ENCODE measurements at regions not wholly inside any gene's neighbourhood (a gene's known extent, or its start where the extent isn't known, plus 50 kb on each side); places are given as distances from the start of the nearest gene placed in this dataset.
"Not testable (repeated sequence)": the region's sequence is repeated elsewhere in the genome, so short reads cannot be mapped to it uniquely, and the experiment has no call there.

DNA sequence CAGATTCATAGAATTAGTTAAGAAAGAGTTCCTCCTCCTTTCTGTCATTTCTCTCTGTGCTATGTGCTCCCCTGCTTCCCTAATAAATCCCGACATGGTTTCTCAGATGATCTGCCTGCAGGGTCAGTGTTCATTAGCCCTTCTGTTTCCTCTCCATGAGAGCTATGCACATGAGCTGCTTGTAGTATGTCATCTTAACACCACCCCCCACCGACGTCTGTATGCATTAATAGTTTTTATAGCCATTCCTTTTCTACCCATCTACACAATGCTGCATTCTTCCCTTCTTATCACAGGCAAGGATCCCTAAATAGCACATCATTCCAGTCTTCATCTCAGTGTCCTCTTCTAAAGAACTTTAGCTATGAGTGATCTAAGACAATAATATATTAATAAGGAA lies 809.1 kb downstream of the ANKRD7 start:
- no peak overlapping the region for H3K4me3 ChIP-seq (ENCODE audit: low read length)
- TF ChIP-seq, protein P1, sequence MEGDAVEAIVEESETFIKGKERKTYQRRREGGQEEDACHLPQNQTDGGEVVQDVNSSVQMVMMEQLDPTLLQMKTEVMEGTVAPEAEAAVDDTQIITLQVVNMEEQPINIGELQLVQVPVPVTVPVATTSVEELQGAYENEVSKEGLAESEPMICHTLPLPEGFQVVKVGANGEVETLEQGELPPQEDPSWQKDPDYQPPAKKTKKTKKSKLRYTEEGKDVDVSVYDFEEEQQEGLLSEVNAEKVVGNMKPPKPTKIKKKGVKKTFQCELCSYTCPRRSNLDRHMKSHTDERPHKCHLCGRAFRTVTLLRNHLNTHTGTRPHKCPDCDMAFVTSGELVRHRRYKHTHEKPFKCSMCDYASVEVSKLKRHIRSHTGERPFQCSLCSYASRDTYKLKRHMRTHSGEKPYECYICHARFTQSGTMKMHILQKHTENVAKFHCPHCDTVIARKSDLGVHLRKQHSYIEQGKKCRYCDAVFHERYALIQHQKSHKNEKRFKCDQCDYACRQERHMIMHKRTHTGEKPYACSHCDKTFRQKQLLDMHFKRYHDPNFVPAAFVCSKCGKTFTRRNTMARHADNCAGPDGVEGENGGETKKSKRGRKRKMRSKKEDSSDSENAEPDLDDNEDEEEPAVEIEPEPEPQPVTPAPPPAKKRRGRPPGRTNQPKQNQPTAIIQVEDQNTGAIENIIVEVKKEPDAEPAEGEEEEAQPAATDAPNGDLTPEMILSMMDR (conservative IDR thresholded peaks at IDR 0.05; ENCODE audit: low read depth, low read length) = no peak
- no peak for DNase-seq (ENCODE audit: low read depth)

DNA sequence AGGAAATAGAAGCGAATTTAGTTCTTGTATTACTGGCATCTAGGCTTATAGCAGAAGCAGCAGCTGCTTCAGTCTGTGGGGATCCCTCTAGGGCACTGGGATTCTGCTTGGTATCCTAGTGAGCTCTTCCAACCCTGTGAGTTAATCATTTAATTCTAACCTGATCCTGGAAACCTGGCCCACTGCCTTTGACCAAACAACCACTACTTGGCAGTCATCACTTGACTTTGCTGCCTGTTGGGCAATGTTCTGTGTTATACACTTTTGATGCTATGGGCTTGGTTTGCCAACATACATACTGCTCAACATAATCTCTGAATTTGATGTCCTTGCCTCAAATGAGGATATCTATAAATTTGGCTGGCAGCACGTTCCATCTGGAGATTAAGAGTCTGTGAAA lies 813.4 kb downstream of the ANKRD7 start:
- no peak for DNase-seq (ENCODE audit: low read depth)
- TF ChIP-seq, protein P1 (conservative IDR thresholded peaks at IDR 0.05; ENCODE audit: low read depth, low read length) = no peak
- no peak overlapping the region for H3K4me3 ChIP-seq (ENCODE audit: low read length)

DNA sequence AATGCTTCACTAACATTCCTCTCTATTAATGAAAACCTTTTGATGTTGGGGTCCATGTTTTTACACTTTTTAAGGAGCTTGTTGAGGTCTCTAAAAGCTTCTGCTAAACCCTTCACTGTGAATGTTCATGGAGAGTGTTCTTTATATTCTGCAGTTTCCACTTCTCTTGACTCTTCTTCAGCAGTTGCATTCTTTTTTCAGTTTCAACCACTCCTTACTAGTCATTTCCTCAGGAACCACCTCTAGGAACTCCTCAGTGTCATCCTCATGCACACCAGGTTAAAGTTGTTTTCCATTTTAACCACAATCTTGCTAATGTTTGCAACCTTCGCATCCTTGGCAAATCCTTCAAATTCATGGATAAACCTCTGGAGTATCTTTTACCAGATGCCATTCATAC lies 821.6 kb downstream of the ANKRD7 start:
- no peak for DNase-seq (ENCODE audit: low read depth)
- TF ChIP-seq, protein P1 (conservative IDR thresholded peaks at IDR 0.05; ENCODE audit: low read depth, low read length) = no peak
- no peak overlapping the region for H3K4me3 ChIP-seq (ENCODE audit: low read length)

DNA sequence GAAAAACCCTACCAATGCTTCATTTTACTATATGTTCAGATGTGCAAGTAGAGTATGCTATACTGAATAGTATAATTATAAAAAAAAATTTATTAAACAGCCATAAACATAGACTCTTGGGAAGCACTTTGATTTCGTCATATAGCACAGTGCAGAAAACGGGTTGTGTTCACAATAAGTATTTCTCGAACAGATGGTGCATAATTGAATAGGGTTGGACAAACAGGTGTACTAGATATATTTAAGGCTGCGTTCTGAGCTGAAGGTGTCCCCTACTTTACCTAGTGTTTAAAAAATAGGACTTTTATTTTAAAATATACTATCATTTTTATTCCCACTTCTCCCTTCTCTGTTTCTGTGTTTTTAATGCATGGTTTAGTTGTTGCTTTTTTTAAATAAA lies 841.5 kb downstream of the ANKRD7 start:
- DNase-seq (ENCODE audit: low read depth) = no peak
- H3K4me3 ChIP-seq (ENCODE audit: low read length) = no peak overlapping the region
- TF ChIP-seq, protein P1 (conservative IDR thresholded peaks at IDR 0.05; ENCODE audit: low read depth, low read length) = no peak

DNA sequence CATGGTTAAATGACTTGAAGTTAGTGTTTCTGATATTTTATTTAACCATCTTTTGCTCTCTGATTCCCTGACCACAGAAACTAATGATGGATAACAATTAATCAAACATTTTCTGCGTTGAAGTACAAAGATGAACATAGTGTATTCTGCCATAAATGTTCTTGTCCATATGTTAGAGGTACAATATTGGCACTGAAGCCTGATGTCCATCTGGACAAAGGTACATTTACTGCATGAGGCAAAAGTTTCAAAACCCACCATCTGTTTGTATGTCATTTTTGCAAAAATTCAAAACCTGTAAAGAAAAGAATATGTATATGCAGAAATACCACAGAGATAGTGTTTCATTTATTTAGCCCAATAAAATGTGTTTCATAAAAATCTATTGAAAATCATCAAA lies 861.5 kb downstream of the ANKRD7 start:
- DNase-seq (ENCODE audit: low read depth) = no peak
- H3K4me3 ChIP-seq (ENCODE audit: low read length) = no peak overlapping the region
- TF ChIP-seq, protein P1 (conservative IDR thresholded peaks at IDR 0.05; ENCODE audit: low read depth, low read length) = no peak

DNA sequence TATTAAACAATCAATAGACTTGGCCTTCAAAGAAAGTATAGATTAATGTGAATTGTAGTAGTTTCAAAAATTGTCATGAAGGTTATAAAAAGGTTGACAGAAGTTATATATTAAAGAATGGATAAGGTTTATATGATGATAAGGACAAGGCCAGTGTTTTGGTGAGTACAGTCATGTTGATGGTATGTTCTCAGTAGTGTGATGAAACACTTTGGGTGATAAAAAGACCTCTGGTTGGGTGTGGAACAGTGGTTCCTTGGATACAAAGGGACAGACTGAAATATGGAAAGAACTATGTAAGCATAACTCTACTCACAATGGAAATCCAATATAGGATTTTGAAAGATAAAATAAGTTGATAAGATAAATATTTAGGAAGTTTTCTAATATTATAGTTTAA lies 866.3 kb downstream of the ANKRD7 start:
- H3K4me3 ChIP-seq (ENCODE audit: low read length) = no peak overlapping the region
- TF ChIP-seq, protein P1 (conservative IDR thresholded peaks at IDR 0.05; ENCODE audit: low read depth, low read length) = no peak
- DNase-seq (ENCODE audit: low read depth) = no peak

DNA sequence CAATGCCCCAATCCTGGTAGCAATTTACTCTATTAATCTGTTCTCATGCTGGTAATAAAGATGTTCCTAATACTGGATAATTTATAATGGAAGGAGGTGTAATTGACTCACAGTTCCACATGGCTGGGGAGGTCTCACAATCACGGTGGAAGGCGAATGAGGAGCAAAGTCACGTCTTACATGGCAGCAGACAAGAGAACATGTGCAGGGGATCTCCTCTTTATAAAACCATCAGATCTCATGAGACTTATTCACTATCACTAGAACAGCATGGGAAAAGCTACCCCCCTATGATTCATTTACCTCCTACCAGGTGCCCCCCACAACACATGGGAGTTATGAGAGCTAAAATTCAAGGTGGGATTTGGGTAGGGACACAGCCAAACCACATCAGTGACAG lies 872.2 kb downstream of the ANKRD7 start:
- H3K4me3 ChIP-seq (ENCODE audit: low read length) = no peak overlapping the region
- DNase-seq (ENCODE audit: low read depth) = no peak
- TF ChIP-seq, protein P1 (conservative IDR thresholded peaks at IDR 0.05; ENCODE audit: low read depth, low read length) = no peak

DNA sequence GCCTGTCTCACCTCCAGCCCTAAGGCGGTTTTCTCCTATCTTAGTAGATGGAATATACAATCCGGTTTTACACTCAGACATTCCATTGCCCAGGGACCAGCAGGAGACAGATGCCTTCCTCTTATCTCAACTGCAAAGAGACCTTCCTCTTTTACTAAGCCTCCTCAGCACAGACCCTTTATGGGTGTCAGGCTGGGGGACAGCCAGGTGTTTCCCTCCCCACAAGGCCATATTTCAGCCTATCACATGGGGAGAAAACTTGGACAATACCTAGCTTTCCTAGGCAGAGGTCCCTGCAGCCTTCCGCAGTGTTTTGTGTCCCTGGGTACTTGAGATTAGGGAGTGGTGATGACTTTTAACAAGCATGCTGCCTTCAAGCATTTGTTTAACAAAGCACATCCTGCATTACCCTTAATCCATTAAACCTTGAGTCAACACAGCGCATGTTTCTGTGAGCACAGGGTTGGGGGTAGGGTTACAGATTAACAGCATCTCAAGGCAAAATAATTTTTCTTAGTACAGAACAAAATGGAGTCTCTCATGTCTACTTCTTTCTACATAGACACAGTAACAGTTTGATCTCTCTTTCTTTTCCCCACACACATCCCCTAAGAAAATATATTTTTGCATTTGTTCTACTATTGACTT lies 876.2 kb downstream of the ANKRD7 start:
- not testable (repeated sequence) for H3K4me3 ChIP-seq (ENCODE audit: low read length)
- DNase-seq (ENCODE audit: low read depth) = peak; percentile 35

Measured in retinal pigment epithelial cell (primary cell).